Liver (tissue), 8 donors: ENCODE measurements at regions not wholly inside any gene's neighbourhood (a gene's known extent, or its start where the extent isn't known, plus 50 kb on each side); places are given as distances from the start of the nearest gene placed in this dataset.

ENCODE experiments used
- DNase-seq: peaks from one replicate; pipeline ENCODE4 v3.0.0-alpha.2; 2017; ENCODE audit warnings: low spot score
- H3K27ac ChIP-seq, 2 donors: one replicate each; pipeline ENCODE4 v1.7.0; 2013; ENCODE audit warnings: inconsistent platforms in 2 of 2, low read length in 2 of 2, control low read depth in 1 of 2, low read depth in 1 of 2, mild to moderate bottlenecking in 1 of 2
- H3K27me3 ChIP-seq, 4 donors: one replicate each; pipeline versions ENCODE4 v1.6.1 to v1.7.0; 2013; ENCODE audit warnings: low read length in 3 of 4, inconsistent platforms in 1 of 4, mild to moderate bottlenecking in 1 of 4, moderate library complexity in 1 of 4; ENCODE audit not compliant: control insufficient read depth in 4 of 4, insufficient read depth in 4 of 4
- H3K36me3 ChIP-seq, 4 donors: one replicate each; pipeline versions ENCODE4 v1.6.1 to v1.7.0; 2013; ENCODE audit warnings: low read length in 3 of 4, mild to moderate bottlenecking in 3 of 4, low read depth in 1 of 4, moderate library complexity in 1 of 4; ENCODE audit not compliant: control insufficient read depth in 4 of 4, insufficient read depth in 3 of 4
- H3K4me1 ChIP-seq, 4 donors: one replicate each; pipeline versions ENCODE4 v1.6.1 to v1.7.0; 2013; ENCODE audit warnings: low read length in 3 of 4, mild to moderate bottlenecking in 3 of 4, moderate library complexity in 1 of 4; ENCODE audit not compliant: control insufficient read depth in 4 of 4, insufficient read depth in 4 of 4
- H3K4me3 ChIP-seq, 3 donors: one replicate each; pipeline versions ENCODE4 v1.6.1 to v1.7.0; 2013; ENCODE audit warnings: low read length in 3 of 3, control low read depth in 1 of 3, low read depth in 1 of 3, mild to moderate bottlenecking in 1 of 3
- H3K9ac ChIP-seq, 2 donors: one replicate each; pipeline ENCODE4 v1.7.0; 2013; ENCODE audit warnings: low read length in 2 of 2, mild to moderate bottlenecking in 2 of 2, moderate library complexity in 2 of 2, control low read depth in 1 of 2, low read depth in 1 of 2
- H3K9me3 ChIP-seq, 4 donors: one replicate each; pipeline versions ENCODE4 v1.6.1 to v1.7.0; 2013; ENCODE audit warnings: low read length in 3 of 4; ENCODE audit not compliant: control insufficient read depth in 4 of 4
- EGR1 ChIP-seq, 2 donors: IDR thresholded peaks; 2 replicates each; pipeline ENCODE4 v1.6.1; 2016 to 2018; ENCODE audit warnings: antibody characterized with exemption in 2 of 2, low read depth in 2 of 2
- FOXA1 ChIP-seq: IDR thresholded peaks from 2 replicates; pipeline ENCODE4 v1.6.1; 2016; ENCODE audit warnings: antibody characterized with exemption
- FOXA2 ChIP-seq: IDR thresholded peaks from 2 replicates; pipeline ENCODE4 v1.6.1; 2016; ENCODE audit warnings: antibody characterized with exemption
- GABPA ChIP-seq, 2 donors: IDR thresholded peaks in 1 of 2; conservative IDR thresholded peaks in 1 of 2; 2 replicates each; pipeline ENCODE4 v1.6.1; 2016; ENCODE audit warnings: antibody characterized with exemption in 2 of 2, mild to moderate bottlenecking in 1 of 2, moderate library complexity in 1 of 2
- HNF4A ChIP-seq, 2 donors: conservative IDR thresholded peaks; 2 replicates each; pipeline ENCODE4 v1.6.1; 2016; ENCODE audit warnings: antibody characterized with exemption in 2 of 2, mild to moderate bottlenecking in 2 of 2
- HNF4G ChIP-seq: IDR thresholded peaks from 2 replicates; pipeline ENCODE4 v1.6.1; 2016; ENCODE audit warnings: antibody characterized with exemption
- JUND ChIP-seq, 2 donors: IDR thresholded peaks; 2 replicates each; pipeline ENCODE4 v1.6.1; 2016; ENCODE audit warnings: antibody characterized with exemption in 2 of 2
- NR2F2 ChIP-seq: IDR thresholded peaks from 2 replicates; pipeline ENCODE4 v1.6.1; 2016; ENCODE audit warnings: antibody characterized with exemption
- RAD21 ChIP-seq, 2 donors: IDR thresholded peaks; 2 replicates each; pipeline ENCODE4 v1.6.1; 2016; ENCODE audit warnings: antibody characterized with exemption in 2 of 2, mild to moderate bottlenecking in 2 of 2
- REST ChIP-seq: IDR thresholded peaks from 2 replicates; pipeline ENCODE4 v1.6.1; 2016; ENCODE audit warnings: antibody characterized with exemption, mild to moderate bottlenecking
- RXRA ChIP-seq, 2 donors: IDR thresholded peaks; 2 replicates each; pipeline ENCODE4 v1.6.1; 2017 to 2018; ENCODE audit warnings: antibody characterized with exemption in 2 of 2, mild to moderate bottlenecking in 1 of 2
- SP1 ChIP-seq: IDR thresholded peaks from 2 replicates; pipeline ENCODE4 v1.6.1; 2018; ENCODE audit warnings: antibody characterized with exemption, mild to moderate bottlenecking
- TAF1 ChIP-seq: conservative IDR thresholded peaks from 2 replicates; pipeline ENCODE4 v1.6.1; 2016; ENCODE audit warnings: antibody characterized with exemption, mild to moderate bottlenecking
- YY1 ChIP-seq: IDR thresholded peaks from 2 replicates; pipeline ENCODE4 v1.6.1; 2016; ENCODE audit warnings: antibody characterized with exemption, mild to moderate bottlenecking
- WGBS: extraction: QIAGEN DNeasy Blood & Tissue Kit; methylation state at CpG from one replicate; pipeline ENCODE4 v1.1.7; 2013; 5-methylcytosine and 5-hydroxymethylcytosine counted together
- TF ChIP-seq, protein P1 (sequence below): fragments of 150-350 bp; IDR thresholded peaks from 2 replicates; pipeline ENCODE4 v1.5.1; 2017; ENCODE audit warnings: improper control_type of control experiment, low read depth, low read length; ENCODE audit not compliant: missing input control
- TF ChIP-seq, protein P2 (sequence below): IDR thresholded peaks from 2 replicates; pipeline ENCODE4 v1.6.1; 2016; ENCODE audit warnings: antibody characterized with exemption
- TF ChIP-seq, protein P3 (sequence below): IDR thresholded peaks from 2 replicates; pipeline ENCODE4 v1.6.1; 2016; ENCODE audit warnings: antibody characterized with exemption
- TF ChIP-seq, protein P4 (sequence below): IDR thresholded peaks from 2 replicates; pipeline ENCODE4 v1.6.1; 2016; ENCODE audit warnings: antibody characterized with exemption
- donor health status: healthy.
- donor health status: healthy.
- donor health status: healthy.
- donor health status: healthy.
- donor health status: healthy.

GRCh38 chr13:105220063-105220462, 1315.4 kb downstream of the EFNB2 start:
- H3K27ac ChIP-seq = no peak overlapping the region
- H3K36me3 ChIP-seq = no peaks in the 10 kb centered on the region
- H3K27me3 ChIP-seq = peaks cover 0 to 7% (median under 1%) of the 10 kb centered on the region in 4 donors
- DNase-seq = no peak
- TF ChIP-seq, protein P1, sequence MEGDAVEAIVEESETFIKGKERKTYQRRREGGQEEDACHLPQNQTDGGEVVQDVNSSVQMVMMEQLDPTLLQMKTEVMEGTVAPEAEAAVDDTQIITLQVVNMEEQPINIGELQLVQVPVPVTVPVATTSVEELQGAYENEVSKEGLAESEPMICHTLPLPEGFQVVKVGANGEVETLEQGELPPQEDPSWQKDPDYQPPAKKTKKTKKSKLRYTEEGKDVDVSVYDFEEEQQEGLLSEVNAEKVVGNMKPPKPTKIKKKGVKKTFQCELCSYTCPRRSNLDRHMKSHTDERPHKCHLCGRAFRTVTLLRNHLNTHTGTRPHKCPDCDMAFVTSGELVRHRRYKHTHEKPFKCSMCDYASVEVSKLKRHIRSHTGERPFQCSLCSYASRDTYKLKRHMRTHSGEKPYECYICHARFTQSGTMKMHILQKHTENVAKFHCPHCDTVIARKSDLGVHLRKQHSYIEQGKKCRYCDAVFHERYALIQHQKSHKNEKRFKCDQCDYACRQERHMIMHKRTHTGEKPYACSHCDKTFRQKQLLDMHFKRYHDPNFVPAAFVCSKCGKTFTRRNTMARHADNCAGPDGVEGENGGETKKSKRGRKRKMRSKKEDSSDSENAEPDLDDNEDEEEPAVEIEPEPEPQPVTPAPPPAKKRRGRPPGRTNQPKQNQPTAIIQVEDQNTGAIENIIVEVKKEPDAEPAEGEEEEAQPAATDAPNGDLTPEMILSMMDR = no peak
- TF ChIP-seq YY1 (no peak), FOXA2 (no peak), HNF4A (conservative IDR thresholded peaks at IDR 0.05) (no peak), REST (no peak), EGR1 (IDR thresholded peaks at IDR 0.05; ENCODE audit: low read depth in 2 of 2) (no peak), GABPA (IDR thresholded peaks at IDR 0.05 in 1 of 2, conservative IDR thresholded peaks at IDR 0.05 in 1 of 2) (no peak), RAD21 (IDR thresholded peaks at IDR 0.05) (no peak), FOXA1 (no peak), NR2F2 (no peak), SP1 (no peak), HNF4G (no peak), TAF1 (no peak), JUND (IDR thresholded peaks at IDR 0.05) (no peak), RXRA (IDR thresholded peaks at IDR 0.05) (no peak)
- TF ChIP-seq, protein P2, sequence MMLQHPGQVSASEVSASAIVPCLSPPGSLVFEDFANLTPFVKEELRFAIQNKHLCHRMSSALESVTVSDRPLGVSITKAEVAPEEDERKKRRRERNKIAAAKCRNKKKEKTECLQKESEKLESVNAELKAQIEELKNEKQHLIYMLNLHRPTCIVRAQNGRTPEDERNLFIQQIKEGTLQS = no peak
- TF ChIP-seq, protein P3, sequence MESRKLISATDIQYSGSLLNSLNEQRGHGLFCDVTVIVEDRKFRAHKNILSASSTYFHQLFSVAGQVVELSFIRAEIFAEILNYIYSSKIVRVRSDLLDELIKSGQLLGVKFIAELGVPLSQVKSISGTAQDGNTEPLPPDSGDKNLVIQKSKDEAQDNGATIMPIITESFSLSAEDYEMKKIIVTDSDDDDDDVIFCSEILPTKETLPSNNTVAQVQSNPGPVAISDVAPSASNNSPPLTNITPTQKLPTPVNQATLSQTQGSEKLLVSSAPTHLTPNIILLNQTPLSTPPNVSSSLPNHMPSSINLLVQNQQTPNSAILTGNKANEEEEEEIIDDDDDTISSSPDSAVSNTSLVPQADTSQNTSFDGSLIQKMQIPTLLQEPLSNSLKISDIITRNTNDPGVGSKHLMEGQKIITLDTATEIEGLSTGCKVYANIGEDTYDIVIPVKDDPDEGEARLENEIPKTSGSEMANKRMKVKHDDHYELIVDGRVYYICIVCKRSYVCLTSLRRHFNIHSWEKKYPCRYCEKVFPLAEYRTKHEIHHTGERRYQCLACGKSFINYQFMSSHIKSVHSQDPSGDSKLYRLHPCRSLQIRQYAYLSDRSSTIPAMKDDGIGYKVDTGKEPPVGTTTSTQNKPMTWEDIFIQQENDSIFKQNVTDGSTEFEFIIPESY = no peak
- TF ChIP-seq, protein P4, sequence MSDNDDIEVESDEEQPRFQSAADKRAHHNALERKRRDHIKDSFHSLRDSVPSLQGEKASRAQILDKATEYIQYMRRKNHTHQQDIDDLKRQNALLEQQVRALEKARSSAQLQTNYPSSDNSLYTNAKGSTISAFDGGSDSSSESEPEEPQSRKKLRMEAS = no peak
- H3K9ac ChIP-seq = no peak overlapping the region
- no peaks in the 10 kb centered on the region for H3K9me3 ChIP-seq
- H3K4me1 ChIP-seq = no peaks in the 10 kb centered on the region
- no peak overlapping the region for H3K4me3 ChIP-seq
- 82% methylated on average over 8 of the region's 8 CpGs for WGBS
